ENCODE measurements at regions not wholly inside any gene's neighbourhood (a gene's known extent, or its start where the extent isn't known, plus 50 kb on each side); places are given as distances from the start of the nearest gene placed in this dataset.

DNA sequence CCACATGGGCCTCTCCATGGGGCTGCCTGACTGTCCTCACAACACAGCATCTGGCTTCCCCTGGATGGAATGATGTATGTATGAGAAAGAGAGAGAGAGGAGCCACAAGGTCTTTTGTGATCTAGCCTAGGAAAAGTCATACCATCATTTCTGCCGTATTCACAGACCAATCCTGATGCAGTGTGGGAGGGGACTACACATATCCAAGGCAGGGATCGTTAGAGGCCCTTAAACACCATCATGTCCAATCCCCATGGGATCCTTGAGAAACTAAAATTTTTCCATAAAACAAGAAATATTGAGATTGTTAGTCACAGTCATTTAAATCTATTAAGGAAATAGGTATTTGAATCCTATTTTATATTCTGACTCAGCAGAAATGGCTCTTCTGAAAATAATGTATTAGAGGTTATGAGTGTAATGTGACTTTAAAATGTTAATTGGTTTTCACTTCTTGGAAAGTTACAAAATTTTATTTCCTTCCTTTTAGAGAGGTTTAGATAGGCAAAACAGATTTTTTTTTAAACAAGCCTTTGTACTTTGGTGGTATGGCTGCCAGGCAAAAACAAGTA, 65.1 kb upstream of the TSC22D2 start:
- TF ChIP-seq POLR2A (IDR thresholded peaks at IDR 0.05; ENCODE audit: low read depth, low read length) (no peak), POLR2AphosphoS5 (IDR thresholded peaks at IDR 0.05; ENCODE audit: low read depth, low read length) (no peak)

All from GM12892 (cell line).